Tibial nerve (tissue), 4 donors: ENCODE measurements at regions not wholly inside any gene's neighbourhood (a gene's known extent, or its start where the extent isn't known, plus 50 kb on each side); places are given as distances from the start of the nearest gene placed in this dataset.

ENCODE experiments used
- CTCF ChIP-seq, 5 experiments: fragments of 200-600 bp in 3 of 5; fragments of 450-650 bp in 2 of 5; sonication (generic) in 3 of 5; IDR thresholded peaks; one replicate each; pipeline ENCODE4 v1.5.1; 2016 to 2019; ENCODE audit warnings: antibody characterized with exemption in 5 of 5, mild to moderate bottlenecking in 3 of 5, moderate library complexity in 2 of 5
- EP300 ChIP-seq, 2 donors: sonication (generic); formaldehyde crosslinking; IDR thresholded peaks; one replicate each; pipeline ENCODE4 v1.6.1; 2017; ENCODE audit warnings: antibody characterized with exemption in 2 of 2, mild to moderate bottlenecking in 1 of 2
- POLR2A ChIP-seq, 2 donors: fragments of 450-650 bp; IDR thresholded peaks; one replicate each; pipeline ENCODE4 v1.6.1; 2017; ENCODE audit warnings: antibody characterized with exemption in 2 of 2, mild to moderate bottlenecking in 2 of 2, moderate library complexity in 2 of 2

GRCh38 chr20:51315390-51315789, 227.1 kb downstream of the NFATC2 start:
- TF ChIP-seq CTCF (IDR thresholded peaks at IDR 0.05) (no peak), POLR2A (IDR thresholded peaks at IDR 0.05) (no peak), EP300 (IDR thresholded peaks at IDR 0.05) (no peak)
